H9 (cell line): ENCODE measurements at regions not wholly inside any gene's neighbourhood (a gene's known extent, or its start where the extent isn't known, plus 50 kb on each side); places are given as distances from the start of the nearest gene placed in this dataset.
"Not testable (repeated sequence)": the region's sequence is repeated elsewhere in the genome, so short reads cannot be mapped to it uniquely, and the experiment has no call there.

ENCODE experiments used
- DNase-seq: peaks from one replicate; pipeline ENCODE4 v3.0.0-alpha.2; 2017
- H2AFZ ChIP-seq: one replicate; pipeline ENCODE4 v1.6.1; 2013; ENCODE audit warnings: mild to moderate bottlenecking, low read length, control low read depth, moderate library complexity
- H2AK5ac ChIP-seq: 2 replicates; pipeline ENCODE4 v1.6.1; 2013; ENCODE audit warnings: low read length, control low read depth, mixed read lengths; ENCODE audit not compliant: insufficient read length
- H2BK120ac ChIP-seq: one replicate; pipeline ENCODE4 v1.6.1; 2013; ENCODE audit warnings: low read depth, mild to moderate bottlenecking, low read length, control low read depth, inconsistent platforms; ENCODE audit not compliant: poor library complexity, severe bottlenecking
- H2BK12ac ChIP-seq: 2 replicates; pipeline ENCODE4 v1.6.1; 2013; ENCODE audit warnings: low read length, control low read depth, mixed read lengths, low read depth; ENCODE audit not compliant: insufficient read length
- H2BK15ac ChIP-seq: 2 replicates; pipeline ENCODE4 v1.6.1; 2013; ENCODE audit warnings: low read depth, low read length, control low read depth
- H2BK20ac ChIP-seq: one replicate; pipeline ENCODE4 v1.6.1; 2013; ENCODE audit warnings: low read depth, mild to moderate bottlenecking, low read length, control low read depth, inconsistent platforms; ENCODE audit not compliant: poor library complexity, severe bottlenecking
- H2BK5ac ChIP-seq: 2 replicates; pipeline ENCODE4 v1.6.1; 2013; ENCODE audit warnings: low read length, control low read depth, mixed read lengths; ENCODE audit not compliant: insufficient read length
- H3K14ac ChIP-seq: 2 replicates; pipeline ENCODE4 v1.6.1; 2013; ENCODE audit warnings: low read length, control low read depth; ENCODE audit not compliant: insufficient read depth
- H3K18ac ChIP-seq: 2 replicates; pipeline ENCODE4 v1.6.1; 2013; ENCODE audit warnings: low read depth, mild to moderate bottlenecking, mixed read lengths, low read length, control low read depth; ENCODE audit not compliant: insufficient read length
- H3K23ac ChIP-seq: 2 replicates; pipeline ENCODE4 v1.6.1; 2013; ENCODE audit warnings: low read length, control low read depth, mixed read lengths, low read depth; ENCODE audit not compliant: insufficient read length
- H3K23me2 ChIP-seq: 2 replicates; pipeline ENCODE4 v1.6.1; 2013; ENCODE audit warnings: low read depth, mild to moderate bottlenecking, mixed read lengths, low read length, control low read depth; ENCODE audit not compliant: insufficient read length, poor library complexity, severe bottlenecking
- H3K27ac ChIP-seq: 2 replicates; pipeline ENCODE4 v1.5.1; 2013; ENCODE audit warnings: low read length, control low read depth, mixed read lengths, low read depth; ENCODE audit not compliant: insufficient read length
- H3K27me3 ChIP-seq: 2 replicates; pipeline ENCODE4 v1.6.1; 2013; ENCODE audit warnings: low read length, control low read depth, inconsistent platforms; ENCODE audit not compliant: insufficient read depth
- H3K4ac ChIP-seq: 2 replicates; pipeline ENCODE4 v1.6.1; 2013; ENCODE audit warnings: low read depth, mild to moderate bottlenecking, control low read depth, inconsistent platforms, low read length, moderate library complexity
- H3K4me1 ChIP-seq: 2 replicates; pipeline ENCODE4 v1.6.1; 2013; ENCODE audit warnings: low read length, control low read depth, inconsistent platforms; ENCODE audit not compliant: insufficient read depth
- H3K4me2 ChIP-seq: 2 replicates; pipeline ENCODE4 v1.6.1; 2013; ENCODE audit warnings: low read length, control low read depth, mixed read lengths; ENCODE audit not compliant: insufficient read length, insufficient read depth
- H3K56ac ChIP-seq: 2 replicates; pipeline ENCODE4 v1.6.1; 2013; ENCODE audit warnings: low read depth, mild to moderate bottlenecking, mixed read lengths, low read length, control low read depth; ENCODE audit not compliant: insufficient read length
- H3K79me1 ChIP-seq: 2 replicates; pipeline ENCODE4 v1.6.1; 2013; ENCODE audit warnings: low read depth, mild to moderate bottlenecking, moderate library complexity, low read length, control low read depth, inconsistent platforms; ENCODE audit not compliant: insufficient read depth, poor library complexity, severe bottlenecking
- H3K79me2 ChIP-seq: 2 replicates; pipeline ENCODE4 v1.6.1; 2013; ENCODE audit warnings: low read length, control low read depth, inconsistent platforms; ENCODE audit not compliant: insufficient read depth
- H3K9ac ChIP-seq: 2 replicates; pipeline ENCODE4 v1.6.1; 2013; ENCODE audit warnings: low read length, control low read depth, mixed read lengths; ENCODE audit not compliant: insufficient read length; ENCODE audit errors: extremely low read depth
- H3K9me3 ChIP-seq: one replicate; pipeline ENCODE4 v1.6.1; 2013; ENCODE audit warnings: low read depth, low read length, inconsistent platforms; ENCODE audit not compliant: control insufficient read depth
- H3T11ph ChIP-seq: one replicate; pipeline ENCODE4 v1.6.1; 2013; ENCODE audit warnings: mild to moderate bottlenecking, low read length, control low read depth, inconsistent platforms
- H4K20me1 ChIP-seq: one replicate; pipeline ENCODE4 v1.6.1; 2013; ENCODE audit not compliant: control insufficient read depth, insufficient read length, insufficient read depth
- H4K5ac ChIP-seq: 2 replicates; pipeline ENCODE4 v1.6.1; 2013; ENCODE audit warnings: low read depth, mild to moderate bottlenecking, mixed read lengths, low read length, control low read depth; ENCODE audit not compliant: insufficient read length
- H4K8ac ChIP-seq: replicated peaks from 2 replicates; pipeline ENCODE4 v1.6.1; 2013; ENCODE audit warnings: low read length, control low read depth, mixed read lengths, low read depth; ENCODE audit not compliant: insufficient read length
- H4K91ac ChIP-seq: 2 replicates; pipeline ENCODE4 v1.6.1; 2013; ENCODE audit warnings: low read depth, mild to moderate bottlenecking, moderate library complexity, mixed read lengths, low read length, control low read depth; ENCODE audit not compliant: insufficient read length
- H3K27ac Mint-ChIP-seq, 3 experiments: 2 replicates in 2 of 3; 3 replicates in 1 of 3; pipeline ENCODE4 v1.8.0; 2020 to 2021; ENCODE audit warnings: mixed read lengths in 3 of 3, mild to moderate bottlenecking in 1 of 3, moderate library complexity in 1 of 3
- H3K27me3 Mint-ChIP-seq: 2 replicates; pipeline ENCODE4 v1.8.0; 2021; ENCODE audit warnings: low read depth, mild to moderate bottlenecking, moderate library complexity, mixed read lengths
- H3K36me3 Mint-ChIP-seq, 3 experiments: 2 replicates in 2 of 3; 3 replicates in 1 of 3; pipeline ENCODE4 v1.8.0; 2020 to 2021; ENCODE audit warnings: low read depth in 3 of 3, mixed read lengths in 3 of 3; ENCODE audit not compliant: insufficient read depth in 1 of 3
- H3K4me1 Mint-ChIP-seq, 2 experiments: 2 replicates each; pipeline ENCODE4 v1.8.0; 2020; ENCODE audit warnings: mixed read lengths in 2 of 2
- H3K4me3 Mint-ChIP-seq, 2 experiments: 2 replicates in 1 of 2; 3 replicates in 1 of 2; pipeline ENCODE4 v1.8.0; 2020 to 2021; ENCODE audit warnings: mild to moderate bottlenecking in 2 of 2, mixed read lengths in 2 of 2, moderate library complexity in 1 of 2
- H3K9me3 Mint-ChIP-seq, 2 experiments: 2 replicates in 1 of 2; 3 replicates in 1 of 2; pipeline ENCODE4 v1.8.0; 2020; ENCODE audit warnings: mild to moderate bottlenecking in 2 of 2, mixed read lengths in 2 of 2, moderate library complexity in 1 of 2
- WGBS: extraction: QIAGEN DNeasy Blood & Tissue Kit; methylation state at CpG from one replicate; pipeline ENCODE4 v1.1.7; 2013; ENCODE audit warnings: missing lambda C conversion rate, low lambda C conversion rate, mixed read lengths; ENCODE audit not compliant: insufficient read length; ENCODE audit errors: extremely low coverage; 5-methylcytosine and 5-hydroxymethylcytosine counted together
- TF ChIP-seq, protein P1 (sequence below): fragments of 200-600 bp; sonication (generic); conservative IDR thresholded peaks from 3 replicates; pipeline ENCODE4 v1.8.0; 2021; ENCODE audit warnings: antibody characterized with exemption, mild to moderate bottlenecking

- Histone ChIP-seq H3T11ph (no peak overlapping the region), H2BK20ac (no peak overlapping the region), H3K79me1 (no peaks in the 10 kb centered on the region), H3K23me2 (no peaks in the 10 kb centered on the region), H3K9me3 (no peaks in the 10 kb centered on the region), H3K4ac (no peak overlapping the region), H2AFZ (no peak overlapping the region), H3K27me3 (no peaks in the 10 kb centered on the region), H2BK15ac (no peak overlapping the region), H3K4me1 (no peaks in the 10 kb centered on the region), H2AK5ac (no peak overlapping the region), H2BK12ac (no peak overlapping the region), H3K23ac (no peak overlapping the region), H3K18ac (no peak overlapping the region), H4K5ac (no peak overlapping the region), H3K4me2 (no peak overlapping the region), H3K79me2 (no peaks in the 10 kb centered on the region), H4K91ac (no peak overlapping the region), H3K14ac (no peak overlapping the region), H2BK120ac (no peak overlapping the region), H2BK5ac (no peak overlapping the region), H4K20me1 (no peaks in the 10 kb centered on the region), H4K8ac (no peak overlapping the region), H3K27ac (no peak overlapping the region), H3K56ac (no peak overlapping the region), H3K9ac (no peak overlapping the region)
- Mint-ChIP-seq H3K27ac (no peak overlapping the region), H3K36me3 (peaks cover 12 to 44% (median 29%) of the 10 kb centered on the region in 3 experiments), H3K27me3 (no peaks in the 10 kb centered on the region), H3K4me3 (no peak overlapping the region), H3K9me3 (peaks cover 29 to 32% of the 10 kb centered on the region in 2 experiments), H3K4me1 (peaks cover 11 to 12% of the 10 kb centered on the region in 2 experiments)
- TF ChIP-seq, protein P1, sequence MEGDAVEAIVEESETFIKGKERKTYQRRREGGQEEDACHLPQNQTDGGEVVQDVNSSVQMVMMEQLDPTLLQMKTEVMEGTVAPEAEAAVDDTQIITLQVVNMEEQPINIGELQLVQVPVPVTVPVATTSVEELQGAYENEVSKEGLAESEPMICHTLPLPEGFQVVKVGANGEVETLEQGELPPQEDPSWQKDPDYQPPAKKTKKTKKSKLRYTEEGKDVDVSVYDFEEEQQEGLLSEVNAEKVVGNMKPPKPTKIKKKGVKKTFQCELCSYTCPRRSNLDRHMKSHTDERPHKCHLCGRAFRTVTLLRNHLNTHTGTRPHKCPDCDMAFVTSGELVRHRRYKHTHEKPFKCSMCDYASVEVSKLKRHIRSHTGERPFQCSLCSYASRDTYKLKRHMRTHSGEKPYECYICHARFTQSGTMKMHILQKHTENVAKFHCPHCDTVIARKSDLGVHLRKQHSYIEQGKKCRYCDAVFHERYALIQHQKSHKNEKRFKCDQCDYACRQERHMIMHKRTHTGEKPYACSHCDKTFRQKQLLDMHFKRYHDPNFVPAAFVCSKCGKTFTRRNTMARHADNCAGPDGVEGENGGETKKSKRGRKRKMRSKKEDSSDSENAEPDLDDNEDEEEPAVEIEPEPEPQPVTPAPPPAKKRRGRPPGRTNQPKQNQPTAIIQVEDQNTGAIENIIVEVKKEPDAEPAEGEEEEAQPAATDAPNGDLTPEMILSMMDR = no peak
- DNase-seq = no peak
- no CpG with 5 or more reads among the region's 3 CpGs for WGBS
Observed at GRCh38 chr2:191506515-191506914, 171.4 kb upstream of the NABP1 start.

- not testable (repeated sequence) for H3K9me3 ChIP-seq, H3T11ph ChIP-seq, H4K5ac ChIP-seq, H3K27me3 Mint-ChIP-seq, H3K79me2 ChIP-seq, H2BK5ac ChIP-seq, H2AFZ ChIP-seq, H3K4me1 Mint-ChIP-seq, DNase-seq, H3K79me1 ChIP-seq, H3K56ac ChIP-seq, H2BK120ac ChIP-seq, H3K9ac ChIP-seq, H3K14ac ChIP-seq, H4K20me1 ChIP-seq, H3K27ac ChIP-seq, H3K4ac ChIP-seq, H2BK12ac ChIP-seq, H4K91ac ChIP-seq, H3K4me1 ChIP-seq, H3K4me2 ChIP-seq, H2BK15ac ChIP-seq, H3K23ac ChIP-seq, H3K4me3 Mint-ChIP-seq, H3K18ac ChIP-seq, H3K27me3 ChIP-seq, H3K23me2 ChIP-seq, H2BK20ac ChIP-seq, H4K8ac ChIP-seq, H2AK5ac ChIP-seq
- Mint-ChIP-seq H3K9me3 (peaks cover 29 to 32% of the 10 kb centered on the region in 2 experiments), H3K27ac (peak overlapping the region; percentile 82 to 93 (median 88); a peak in 5 of 7 replicates), H3K36me3 (peaks cover 12 to 40% (median 26%) of the 10 kb centered on the region in 3 experiments)
- no CpG with 5 or more reads among the region's 8 CpGs for WGBS
Observed at GRCh38 chr2:191507252-191507853, 170.6 kb upstream of the NABP1 start.
